Uterus (tissue), 3 donors: ENCODE measurements at regions not wholly inside any gene's neighbourhood (a gene's known extent, or its start where the extent isn't known, plus 50 kb on each side); places are given as distances from the start of the nearest gene placed in this dataset.

ENCODE experiments used
- DNase-seq, 2 donors: peaks; one replicate each; pipeline ENCODE4 v3.0.0-alpha.2; 2019 to 2020
- H3K27ac ChIP-seq, 2 donors: fragments of 200-600 bp; sonication (generic); 1 replicate in 1 of 2; 2 replicates in 1 of 2; pipeline ENCODE4 v1.5.1; 2016 to 2018
- H3K27me3 ChIP-seq, 2 donors: fragments of 200-600 bp; sonication (generic); one replicate each; pipeline ENCODE4 v1.5.1; 2018 to 2019; ENCODE audit warnings: control low read depth in 1 of 2
- H3K36me3 ChIP-seq, 2 donors: fragments of 200-600 bp; sonication (generic); one replicate each; pipeline ENCODE4 v1.5.1; 2019; ENCODE audit warnings: control low read depth in 1 of 2
- H3K4me1 ChIP-seq, 2 donors: fragments of 200-600 bp; sonication (generic); one replicate each; pipeline ENCODE4 v1.5.1; 2018 to 2019; ENCODE audit warnings: control low read depth in 1 of 2
- H3K4me3 ChIP-seq, 2 donors: fragments of 200-600 bp; sonication (generic); 1 replicate in 1 of 2; 2 replicates in 1 of 2; pipeline ENCODE4 v1.5.1; 2018 to 2019; ENCODE audit warnings: mild to moderate bottlenecking in 1 of 2
- H3K9me3 ChIP-seq, 2 donors: fragments of 200-600 bp; sonication (generic); one replicate each; pipeline ENCODE4 v1.5.1; 2019; ENCODE audit warnings: control low read depth in 1 of 2
- POLR2A ChIP-seq, 2 donors: fragments of 450-650 bp; IDR thresholded peaks; one replicate each; pipeline ENCODE4 v1.6.1; 2016; ENCODE audit warnings: antibody characterized with exemption in 2 of 2, mild to moderate bottlenecking in 1 of 2, moderate library complexity in 1 of 2
- intact Hi-C: fragments of 100-400 bp; cut with DNase I; formaldehyde crosslinking; loops from one replicate; pipeline ENCODE4 v1.15.1; 2023; ENCODE audit warnings: low total_unique reads
- TF ChIP-seq, protein P1 (sequence below), 4 experiments: fragments of 200-600 bp in 2 of 4; fragments of 450-650 bp in 2 of 4; sonication (generic) in 2 of 4; IDR thresholded peaks; one replicate each; pipeline ENCODE4 v1.5.1; 2016 to 2019; ENCODE audit warnings: antibody characterized with exemption in 4 of 4, mild to moderate bottlenecking in 2 of 4, moderate library complexity in 1 of 4
- donor health status: DM: yes; HTN: yes; CAD: no.

DNA sequence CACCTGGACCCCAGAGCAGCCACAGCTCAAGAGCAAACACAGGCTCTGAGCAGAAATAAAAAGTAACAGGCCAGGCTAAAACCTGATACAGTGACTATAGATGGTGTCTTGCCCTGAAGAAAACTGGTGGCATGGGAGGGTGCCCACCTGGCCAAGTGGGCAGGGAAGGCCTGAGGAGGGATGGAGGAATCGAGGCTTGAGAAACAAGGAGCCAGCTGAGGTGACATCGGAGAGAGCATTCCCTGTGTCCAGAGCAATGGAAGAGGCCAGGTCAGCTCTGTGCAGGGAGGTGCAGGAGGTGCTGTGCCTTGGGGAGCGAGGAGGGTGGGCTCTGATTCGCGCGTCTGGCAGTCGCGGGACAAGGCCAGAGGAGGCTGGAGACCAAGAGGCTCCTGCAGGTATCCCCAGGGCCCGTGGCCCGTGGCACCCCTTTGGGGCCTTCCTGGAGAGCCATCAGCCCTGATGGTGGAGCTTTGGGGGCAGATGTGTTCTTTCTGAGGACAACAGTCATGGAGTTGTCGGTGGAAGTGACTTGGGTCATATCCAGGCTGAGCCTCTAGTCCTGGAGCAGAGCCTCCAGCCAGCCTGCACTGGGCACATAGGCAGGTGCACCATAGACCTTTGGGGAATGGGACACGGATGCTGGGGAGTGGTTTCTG is 56.1 kb downstream of the PLXNA1 start:
- Histone ChIP-seq H3K4me3 (no peak overlapping the region), H3K9me3 (no peaks in the 10 kb centered on the region), H3K36me3 (no peaks in the 10 kb centered on the region), H3K27ac (no peak overlapping the region), H3K4me1 (no peaks in the 10 kb centered on the region), H3K27me3 (no peaks in the 10 kb centered on the region)
- intact Hi-C loops: no loop called here
- TF ChIP-seq, protein P1, sequence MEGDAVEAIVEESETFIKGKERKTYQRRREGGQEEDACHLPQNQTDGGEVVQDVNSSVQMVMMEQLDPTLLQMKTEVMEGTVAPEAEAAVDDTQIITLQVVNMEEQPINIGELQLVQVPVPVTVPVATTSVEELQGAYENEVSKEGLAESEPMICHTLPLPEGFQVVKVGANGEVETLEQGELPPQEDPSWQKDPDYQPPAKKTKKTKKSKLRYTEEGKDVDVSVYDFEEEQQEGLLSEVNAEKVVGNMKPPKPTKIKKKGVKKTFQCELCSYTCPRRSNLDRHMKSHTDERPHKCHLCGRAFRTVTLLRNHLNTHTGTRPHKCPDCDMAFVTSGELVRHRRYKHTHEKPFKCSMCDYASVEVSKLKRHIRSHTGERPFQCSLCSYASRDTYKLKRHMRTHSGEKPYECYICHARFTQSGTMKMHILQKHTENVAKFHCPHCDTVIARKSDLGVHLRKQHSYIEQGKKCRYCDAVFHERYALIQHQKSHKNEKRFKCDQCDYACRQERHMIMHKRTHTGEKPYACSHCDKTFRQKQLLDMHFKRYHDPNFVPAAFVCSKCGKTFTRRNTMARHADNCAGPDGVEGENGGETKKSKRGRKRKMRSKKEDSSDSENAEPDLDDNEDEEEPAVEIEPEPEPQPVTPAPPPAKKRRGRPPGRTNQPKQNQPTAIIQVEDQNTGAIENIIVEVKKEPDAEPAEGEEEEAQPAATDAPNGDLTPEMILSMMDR (IDR thresholded peaks at IDR 0.05): no peak
- no peak for TF ChIP-seq POLR2A (IDR thresholded peaks at IDR 0.05)
- DNase-seq: no peak

DNA sequence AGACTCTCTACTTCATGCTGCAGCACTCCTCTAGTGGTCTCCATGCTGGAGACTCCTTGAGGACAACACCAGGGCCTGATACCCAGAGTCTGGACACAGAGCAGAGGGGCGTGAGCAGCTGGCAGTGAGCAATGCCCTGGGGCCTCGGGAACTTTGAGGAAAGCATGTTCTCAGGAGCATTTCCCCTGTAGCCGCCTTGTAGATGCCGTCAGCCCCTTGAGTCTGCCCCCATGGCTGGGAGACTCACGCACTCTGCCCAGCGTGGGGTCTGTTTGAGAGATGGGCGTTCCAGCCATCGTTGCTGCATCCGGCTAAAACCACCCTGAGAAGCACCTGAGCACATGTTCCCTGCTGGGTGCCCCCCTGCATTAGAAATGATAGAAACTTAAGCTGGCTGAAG is 56.8 kb downstream of the PLXNA1 start:
- TF ChIP-seq, protein P1 (IDR thresholded peaks at IDR 0.05): no peak
- no peak for TF ChIP-seq POLR2A (IDR thresholded peaks at IDR 0.05)
- Histone ChIP-seq H3K36me3 (no peaks in the 10 kb centered on the region), H3K4me3 (no peak overlapping the region), H3K9me3 (no peaks in the 10 kb centered on the region), H3K27me3 (no peaks in the 10 kb centered on the region), H3K27ac (no peak overlapping the region), H3K4me1 (no peaks in the 10 kb centered on the region)
- intact Hi-C loops: no loop called here
- DNase-seq: no peak

DNA sequence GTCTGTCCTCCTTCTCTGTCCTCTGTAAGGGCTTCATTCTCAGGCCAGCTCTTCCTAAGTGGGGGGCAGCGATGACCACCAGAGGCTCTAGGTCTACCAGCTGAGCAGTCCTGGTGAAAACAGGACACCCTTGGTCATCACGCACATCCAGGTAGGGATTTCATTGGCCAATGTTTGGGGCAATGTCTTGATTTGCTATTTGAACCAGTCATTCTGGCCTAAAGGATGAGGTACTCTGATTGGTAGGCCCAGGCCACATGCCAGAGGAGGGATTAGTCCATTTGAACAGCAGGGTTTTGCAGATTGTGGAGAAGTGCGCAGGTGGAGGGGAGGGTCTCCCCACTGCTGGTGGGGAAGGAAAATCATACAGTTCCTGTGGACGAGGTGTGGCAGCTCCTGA is 57.3 kb downstream of the PLXNA1 start:
- no peak overlapping the region for H3K27ac ChIP-seq
- H3K4me3 ChIP-seq: no peak overlapping the region
- no peaks in the 10 kb centered on the region for H3K36me3 ChIP-seq
- intact Hi-C loops: no loop called here
- no peaks in the 10 kb centered on the region for H3K27me3 ChIP-seq
- TF ChIP-seq, protein P1 (IDR thresholded peaks at IDR 0.05): no peak
- no peak for TF ChIP-seq POLR2A (IDR thresholded peaks at IDR 0.05)
- H3K9me3 ChIP-seq: no peaks in the 10 kb centered on the region
- no peaks in the 10 kb centered on the region for H3K4me1 ChIP-seq
- no peak for DNase-seq

DNA sequence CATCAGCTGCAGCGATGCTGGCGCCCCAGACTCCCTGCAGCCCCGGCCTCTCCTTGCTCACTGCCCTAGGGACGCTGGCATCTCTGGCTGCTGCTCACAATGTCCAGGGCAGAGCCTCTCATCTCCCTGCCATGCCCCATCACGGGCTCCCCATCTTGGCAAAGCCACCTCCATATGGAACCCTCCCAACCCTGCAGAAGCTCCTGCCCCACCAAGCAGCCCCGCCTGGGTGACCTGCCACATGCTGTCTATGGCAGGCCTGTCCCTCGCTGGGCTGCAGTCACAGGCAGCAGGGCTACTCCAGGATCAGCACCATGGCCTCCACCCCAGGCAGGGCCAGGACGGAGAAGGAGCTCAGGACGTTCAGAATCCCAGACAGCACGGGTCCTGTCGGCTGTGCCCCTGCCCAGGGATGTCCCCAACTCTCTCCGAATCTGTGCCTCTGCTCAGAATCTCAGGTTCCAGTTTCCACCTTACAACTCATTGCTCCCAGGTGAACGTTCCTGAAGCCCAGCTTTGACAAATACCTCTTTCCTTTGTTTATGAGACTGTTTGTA is 58.4 kb downstream of the PLXNA1 start:
- DNase-seq: no peak
- Histone ChIP-seq H3K4me3 (no peak overlapping the region), H3K4me1 (no peaks in the 10 kb centered on the region), H3K27ac (no peak overlapping the region), H3K36me3 (no peaks in the 10 kb centered on the region), H3K27me3 (no peaks in the 10 kb centered on the region), H3K9me3 (no peaks in the 10 kb centered on the region)
- intact Hi-C loops: no loop called here
- TF ChIP-seq POLR2A (IDR thresholded peaks at IDR 0.05): no peak
- TF ChIP-seq, protein P1 (IDR thresholded peaks at IDR 0.05): no peak

DNA sequence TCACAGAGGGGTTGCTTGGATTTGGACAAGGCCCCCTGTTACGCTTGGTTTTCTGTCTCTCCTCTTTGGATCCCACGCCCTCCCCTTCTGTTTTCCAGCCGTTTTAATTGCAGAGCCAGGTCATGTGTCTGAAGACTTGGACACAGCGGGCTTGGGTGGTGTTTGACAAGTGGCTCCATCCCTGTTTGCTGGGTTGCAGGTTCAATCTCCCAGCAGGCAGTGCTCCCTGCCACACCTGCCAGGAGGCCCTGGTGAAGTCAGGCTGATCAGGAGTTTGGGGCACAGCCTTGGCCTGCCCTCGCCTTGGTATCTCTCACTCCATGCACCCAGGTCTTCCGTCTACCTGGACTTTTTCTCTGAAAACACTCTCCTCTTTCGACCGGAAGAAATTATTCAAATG is 59.0 kb downstream of the PLXNA1 start:
- no peak for DNase-seq
- Histone ChIP-seq H3K9me3 (no peaks in the 10 kb centered on the region), H3K36me3 (no peaks in the 10 kb centered on the region), H3K27me3 (no peaks in the 10 kb centered on the region), H3K27ac (no peak overlapping the region), H3K4me1 (no peaks in the 10 kb centered on the region), H3K4me3 (no peak overlapping the region)
- intact Hi-C loops: no loop called here
- TF ChIP-seq, protein P1 (IDR thresholded peaks at IDR 0.05): no peak
- no peak for TF ChIP-seq POLR2A (IDR thresholded peaks at IDR 0.05)
